ENCODE measurements at regions not wholly inside any gene's neighbourhood (a gene's known extent, or its start where the extent isn't known, plus 50 kb on each side); places are given as distances from the start of the nearest gene placed in this dataset.

GRCh38 chr5:25948278-25948677 is 1090.1 kb downstream of the CDH9 start:
- Histone ChIP-seq H3K4me1 (replicated peaks in 1 of 2) (no peaks in the 10 kb centered on the region), H3K36me3 (replicated peaks in 1 of 2) (no peaks in the 10 kb centered on the region), H3K27ac (no peak overlapping the region), H3K9me3 (replicated peaks in 1 of 3) (no peaks in the 10 kb centered on the region), H3K4me3 (no peak overlapping the region), H3K27me3 (no peaks in the 10 kb centered on the region)
- intact Hi-C loops (cut with DNase I): no loop called here
- WGBS, 4 donors: 91 to 95% (median 92%) methylated on average over 4 of the region's 4 CpGs
- TF ChIP-seq CTCF (IDR thresholded peaks at IDR 0.05): no peak
- TF ChIP-seq POLR2A (IDR thresholded peaks at IDR 0.05): no peak
- DNase-seq: no peak

GRCh38 chr5:25944786-25945185 is 1093.6 kb downstream of the CDH9 start:
- WGBS, 4 donors: 52 to 62% (median 57%) methylated on average over 2 of the region's 2 CpGs
- H3K27me3 ChIP-seq: no peaks in the 10 kb centered on the region
- no peak overlapping the region for H3K27ac ChIP-seq
- no peaks in the 10 kb centered on the region for H3K4me1 ChIP-seq (replicated peaks in 1 of 2)
- no peak for DNase-seq
- TF ChIP-seq CTCF (IDR thresholded peaks at IDR 0.05) (no peak), POLR2A (IDR thresholded peaks at IDR 0.05) (no peak)
- H3K36me3 ChIP-seq (replicated peaks in 1 of 2): no peaks in the 10 kb centered on the region
- no peaks in the 10 kb centered on the region for H3K9me3 ChIP-seq (replicated peaks in 1 of 3)
- intact Hi-C loops (cut with DNase I): no loop called here
- no peak overlapping the region for H3K4me3 ChIP-seq

- H3K4me1 ChIP-seq (replicated peaks in 1 of 2): no peaks in the 10 kb centered on the region
- no peaks in the 10 kb centered on the region for H3K36me3 ChIP-seq (replicated peaks in 1 of 2)
- no peaks in the 10 kb centered on the region for H3K9me3 ChIP-seq (replicated peaks in 1 of 3)
- WGBS, 4 donors: 90 to 96% (median 94%) methylated on average over 23 to 29 of the region's 29 CpGs
- no peak overlapping the region for H3K4me3 ChIP-seq
- intact Hi-C loops (cut with DNase I): no loop called here
- TF ChIP-seq CTCF (IDR thresholded peaks at IDR 0.05): no peak
- TF ChIP-seq POLR2A (IDR thresholded peaks at IDR 0.05): no peak
- no peaks in the 10 kb centered on the region for H3K27me3 ChIP-seq
- no peak overlapping the region for H3K27ac ChIP-seq
- no peak for DNase-seq
Measured at GRCh38 chr5:25909163-25909562, 1129.2 kb downstream of the CDH9 start.

- TF ChIP-seq CTCF (IDR thresholded peaks at IDR 0.05): no peak
- TF ChIP-seq POLR2A (IDR thresholded peaks at IDR 0.05): no peak
- 27 to 79% (median 53%) methylated on average over 2 of the region's 2 CpGs for WGBS, 4 donors
- intact Hi-C loops (cut with DNase I): no loop called here
Measured at GRCh38 chr5:25905646-25906045, 1132.7 kb downstream of the CDH9 start.

More at GRCh38 chr5:25905646-25906045, 1132.7 kb downstream of the CDH9 start:
- Histone ChIP-seq H3K36me3 (replicated peaks in 1 of 2) (no peaks in the 10 kb centered on the region), H3K4me3 (no peak overlapping the region), H3K9me3 (replicated peaks in 1 of 3) (peaks cover 0 to 6% (median 0%) of the 10 kb centered on the region in 3 donors), H3K27me3 (no peaks in the 10 kb centered on the region), H3K27ac (no peak overlapping the region), H3K4me1 (replicated peaks in 1 of 2) (no peaks in the 10 kb centered on the region)
- DNase-seq: no peak
